H1 (cell line): ENCODE measurements at regions not wholly inside any gene's neighbourhood (a gene's known extent, or its start where the extent isn't known, plus 50 kb on each side); places are given as distances from the start of the nearest gene placed in this dataset.

Source experiments
- FOSL1 ChIP-seq: IDR thresholded peaks from 2 replicates; pipeline ENCODE4 v1.6.1; 2011; ENCODE audit warnings: mild to moderate bottlenecking, low read depth, low read length, moderate library complexity; ENCODE audit not compliant: insufficient read depth
- GTF2F1 ChIP-seq: IDR thresholded peaks from 2 replicates; pipeline ENCODE4 v1.6.1; 2012; ENCODE audit warnings: low read depth, low read length, improper control_type of control experiment, borderline replicate concordance

- TF ChIP-seq FOSL1 (no peak), GTF2F1 (no peak)
Measured at GRCh38 chr15:63453186-63453905, 51.0 kb upstream of the USP3 start (continued).
